ENCODE measurements at regions not wholly inside any gene's neighbourhood (a gene's known extent, or its start where the extent isn't known, plus 50 kb on each side); places are given as distances from the start of the nearest gene placed in this dataset.

- no peak for DNase-seq
Observed at GRCh38 chr12:108043286-108043685, 85.8 kb upstream of the WSCD2 start.

- DNase-seq = no peak
Observed at GRCh38 chr12:108043750-108044533, 85.1 kb upstream of the WSCD2 start.

GRCh38 chr12:108046135-108046534 is 83.0 kb upstream of the WSCD2 start:
- DNase-seq = no peak

DNA sequence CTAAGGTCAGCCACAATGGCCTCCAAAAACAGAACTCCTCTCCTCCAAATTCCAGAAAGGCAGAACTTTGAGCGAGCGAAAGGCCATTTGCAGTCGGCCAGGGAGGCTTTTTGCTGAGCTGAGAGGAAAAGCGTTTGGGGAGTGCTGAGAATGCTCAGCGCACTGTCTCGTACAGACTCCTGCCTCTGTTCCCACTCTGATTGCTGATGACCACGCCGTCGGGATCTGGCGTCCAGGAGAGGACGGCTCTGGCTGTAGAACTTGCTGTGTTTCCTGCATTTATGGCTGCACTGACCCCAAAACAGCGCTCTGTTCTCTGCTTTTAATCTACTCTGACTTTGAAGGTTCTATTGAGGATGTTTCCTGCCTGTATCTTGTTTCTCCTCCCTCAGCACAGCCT is 82.4 kb upstream of the WSCD2 start:
- DNase-seq = no peak

- DNase-seq = no peak
Observed at GRCh38 chr12:108047071-108047550, 82.0 kb upstream of the WSCD2 start.

- DNase-seq = no peak
Observed at GRCh38 chr12:108048686-108049085, 80.4 kb upstream of the WSCD2 start.

- DNase-seq = no peak
Observed at GRCh38 chr12:108050696-108051095, 78.4 kb upstream of the WSCD2 start.

DNA sequence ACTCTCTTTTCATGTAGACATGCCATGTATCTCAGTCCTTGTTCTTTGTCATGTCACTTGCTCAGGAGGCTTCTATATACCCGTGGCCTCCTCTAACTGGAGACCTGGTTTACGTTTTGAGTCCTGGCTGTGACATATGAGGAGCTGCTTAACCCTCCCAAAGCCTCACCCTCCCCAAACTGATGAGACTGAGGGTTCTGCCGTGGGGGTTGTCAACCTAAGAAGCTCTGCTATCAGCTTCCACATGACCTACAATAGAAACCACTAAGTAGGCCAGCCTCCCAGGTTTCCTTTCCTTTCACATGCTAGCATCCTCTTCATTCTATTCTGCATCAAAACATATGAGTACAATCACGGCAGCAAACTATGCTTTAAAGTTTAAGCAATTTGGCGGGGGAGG is 76.8 kb upstream of the WSCD2 start:
- DNase-seq = peak; percentile 19

DNA sequence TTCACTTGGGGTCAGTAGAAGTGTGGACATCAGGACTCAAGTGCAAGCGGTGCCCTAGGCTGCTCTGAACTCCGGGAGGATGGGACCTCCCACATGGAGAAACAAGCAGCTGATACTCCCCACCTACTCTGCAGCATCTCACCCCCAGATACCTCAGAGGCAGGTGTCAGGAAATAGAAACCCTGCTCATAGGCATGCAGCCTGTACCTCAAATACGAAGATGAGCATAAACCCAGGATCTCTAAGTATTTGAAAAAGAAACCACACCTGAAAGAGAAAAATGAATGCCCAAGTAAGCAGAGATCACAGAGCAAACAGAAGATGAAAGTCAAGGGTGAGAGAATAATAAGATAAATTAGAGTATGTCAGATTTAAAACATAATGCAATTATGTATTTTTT is 75.6 kb upstream of the WSCD2 start:
- DNase-seq = no peak

DNA sequence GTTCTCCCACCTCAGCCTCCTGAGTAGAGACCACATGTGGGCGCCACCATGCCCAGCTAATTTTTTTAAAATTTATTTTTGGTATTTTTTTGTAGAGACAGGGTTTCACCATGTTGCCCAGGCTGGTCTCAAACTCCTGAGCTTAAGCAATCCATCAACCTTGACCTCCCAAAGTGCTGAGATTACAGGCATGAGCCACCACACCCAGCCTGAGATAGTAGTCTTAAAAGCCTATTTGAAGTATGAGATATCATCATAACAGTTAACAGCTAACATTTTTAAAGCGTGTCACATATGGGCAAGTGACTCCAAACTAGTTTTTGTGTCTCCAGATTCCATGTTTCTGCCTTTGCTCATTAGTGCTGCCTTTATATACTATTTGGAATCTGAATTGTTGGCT is 74.6 kb upstream of the WSCD2 start:
- no peak for DNase-seq

DNA sequence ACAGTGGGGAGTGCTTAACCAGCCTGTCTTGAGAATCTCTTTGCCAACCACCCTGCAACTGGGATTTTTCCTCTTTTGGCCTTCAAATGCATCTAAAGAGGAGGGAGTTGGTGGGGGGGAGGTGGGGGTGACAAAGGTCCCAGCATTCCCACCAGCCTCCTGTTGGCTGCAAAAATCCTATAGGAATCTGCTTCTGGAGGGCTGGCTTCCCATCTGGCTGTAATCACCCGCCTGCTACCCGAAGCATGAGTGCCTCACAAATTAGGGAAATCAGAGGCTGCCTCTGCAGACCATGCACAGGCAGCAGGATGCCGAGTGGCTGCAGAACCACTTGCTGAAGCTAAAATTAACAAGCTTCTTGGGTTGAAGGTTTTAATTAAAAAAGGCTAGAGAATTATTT is 73.9 kb upstream of the WSCD2 start:
- no peak for DNase-seq

DNA sequence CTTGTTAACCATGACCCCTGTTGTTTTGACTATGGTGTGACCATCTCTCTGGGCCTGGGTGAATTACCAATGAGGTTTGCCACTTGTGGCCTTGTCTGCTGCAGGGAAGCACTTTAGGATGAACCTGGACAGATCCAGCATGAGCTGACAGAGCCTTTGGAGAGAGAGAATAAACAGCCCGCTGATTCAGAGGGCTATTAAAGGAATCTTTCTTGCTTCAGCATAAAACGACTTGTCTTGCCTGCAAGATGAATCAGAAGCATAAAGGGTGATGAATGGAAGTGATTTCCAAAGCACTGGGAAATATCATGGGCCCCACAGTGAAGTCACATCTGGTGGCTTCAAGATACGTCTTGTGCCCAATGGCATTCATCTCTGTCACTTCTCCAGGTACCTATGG is 69.0 kb upstream of the WSCD2 start:
- DNase-seq = no peak

DNA sequence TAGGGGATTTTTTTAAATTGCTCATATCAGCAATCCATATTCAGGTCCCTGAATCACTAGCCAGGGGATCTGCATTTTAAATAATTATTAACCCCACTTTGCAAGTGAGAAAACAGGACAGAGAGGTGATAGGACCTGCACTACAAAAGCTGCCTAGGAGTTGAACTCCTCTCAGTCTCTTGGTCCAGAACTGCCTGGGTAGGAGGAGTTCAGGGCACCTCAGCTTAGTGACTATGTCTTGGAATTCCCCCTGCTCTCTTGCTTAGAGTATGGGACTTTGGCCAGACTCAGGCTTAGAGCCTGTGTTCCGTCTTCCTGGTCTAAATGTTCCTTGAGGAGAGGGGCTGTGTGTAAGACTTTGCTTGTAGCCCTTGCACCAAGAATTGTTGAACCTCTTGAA is 68.2 kb upstream of the WSCD2 start:
- no peak for DNase-seq

GRCh38 chr12:108063192-108063591 is 65.9 kb upstream of the WSCD2 start:
- no peak for DNase-seq

DNA sequence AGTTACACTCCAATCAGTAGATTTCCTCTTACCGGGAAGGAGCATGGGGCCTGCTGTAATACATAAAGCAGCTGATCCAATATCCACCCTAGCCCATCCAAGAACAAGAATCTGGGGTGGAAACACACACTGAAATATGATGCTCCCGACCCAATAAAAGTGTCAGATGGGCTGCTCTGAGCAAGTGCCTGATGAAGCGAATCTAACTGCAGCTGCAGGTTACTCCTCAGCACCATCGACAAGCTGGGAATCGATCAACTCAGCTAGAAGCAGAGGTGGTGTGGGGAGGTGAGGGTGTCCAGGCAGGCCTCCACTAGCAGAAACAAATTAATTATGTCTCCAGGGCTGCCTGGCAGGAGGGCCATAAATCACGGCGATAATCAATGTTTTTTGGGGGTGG is 64.0 kb upstream of the WSCD2 start:
- DNase-seq = no peak

DNA sequence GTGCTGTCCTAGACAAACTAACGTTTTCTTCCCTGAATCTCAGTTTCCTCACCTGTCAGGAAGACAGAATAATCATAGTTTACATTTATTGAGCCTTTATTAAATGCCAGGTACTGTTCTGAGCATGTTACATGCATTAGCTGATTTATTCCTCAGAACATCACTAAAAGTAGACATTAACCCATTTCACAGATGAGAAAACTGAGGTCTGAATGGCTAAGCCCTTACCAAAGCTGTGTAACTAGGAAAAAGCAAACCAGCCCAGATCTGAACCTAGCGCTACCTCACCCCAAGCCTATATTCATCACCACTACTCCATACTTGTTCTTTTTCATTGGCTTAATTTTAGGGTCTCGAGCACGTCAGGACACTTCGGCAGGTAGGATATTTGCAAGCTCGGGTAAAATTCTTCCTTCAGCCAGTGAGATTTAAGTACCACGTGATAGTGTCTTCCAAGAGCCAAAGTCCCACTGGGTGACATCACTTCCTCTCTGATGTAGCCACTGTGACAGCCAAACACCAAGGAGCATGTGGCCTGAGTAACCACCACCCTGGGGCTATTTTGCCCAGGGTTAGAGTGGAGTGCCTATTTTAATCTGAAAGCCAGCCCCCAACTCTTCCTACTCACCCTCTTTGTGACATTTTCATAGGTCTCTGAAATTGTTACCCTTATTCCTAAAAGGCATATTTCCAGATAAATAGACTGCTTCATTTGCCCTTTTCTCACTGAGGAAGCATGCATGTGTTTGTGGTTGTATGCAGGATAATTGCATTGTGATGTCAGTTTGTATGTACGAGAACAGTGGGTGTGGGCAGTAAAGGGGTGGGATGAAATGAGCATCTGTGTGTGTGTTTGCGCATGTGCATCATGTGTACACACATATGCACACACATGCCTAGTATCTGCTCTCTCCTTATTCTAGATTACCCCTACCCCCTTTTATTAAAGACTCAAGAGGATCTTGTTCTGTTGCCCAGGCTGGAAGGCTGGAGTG is 62.2 kb upstream of the WSCD2 start:
- no peak for DNase-seq

GRCh38 chr12:108069651-108070165 is 59.4 kb upstream of the WSCD2 start:
- no peak for DNase-seq

- DNase-seq = no peak
Observed at GRCh38 chr12:108075561-108075960, 53.5 kb upstream of the WSCD2 start.

GRCh38 chr12:108076556-108076955 is 52.5 kb upstream of the WSCD2 start:
- no peak for DNase-seq

- DNase-seq = no peak
Observed at GRCh38 chr12:108078428-108078827, 50.7 kb upstream of the WSCD2 start.

All from CD4-positive, alpha-beta T cell treated with Interleukin-21 for 1 hour (primary cell).